COLO829 (cell line): ENCODE measurements at regions not wholly inside any gene's neighbourhood (a gene's known extent, or its start where the extent isn't known, plus 50 kb on each side); places are given as distances from the start of the nearest gene placed in this dataset.
"Not testable (repeated sequence)": the region's sequence is repeated elsewhere in the genome, so short reads cannot be mapped to it uniquely, and the experiment has no call there.

Source experiments
- DNase-seq: peaks from one replicate; pipeline ENCODE4 v3.0.0; 2012; ENCODE audit warnings: low spot score

DNA sequence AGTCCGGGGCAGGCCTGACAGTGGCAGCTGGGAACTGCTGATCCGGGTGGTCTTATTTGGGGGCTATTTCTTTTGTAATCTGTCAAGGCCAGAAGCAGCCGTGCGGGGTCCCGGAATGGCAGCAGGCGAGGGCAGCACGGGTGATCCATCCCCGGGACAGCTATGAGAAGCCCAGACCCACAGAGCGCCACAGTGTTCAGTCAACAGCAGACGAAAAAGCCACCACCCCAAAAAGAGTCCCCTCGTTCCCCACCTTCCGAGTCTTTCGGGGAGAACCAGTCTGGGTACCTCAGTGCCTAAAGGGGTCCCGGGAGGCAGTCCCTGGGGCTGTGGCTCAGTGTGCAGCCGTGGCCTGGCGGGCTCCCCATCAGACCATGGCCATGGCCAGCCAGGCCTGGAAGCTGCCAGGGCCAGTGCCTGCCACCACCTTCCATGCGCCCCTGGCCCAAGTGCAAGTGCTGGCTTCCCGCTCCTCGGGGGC lies 125.1 kb upstream of the KCTD7 start:
- no peak for DNase-seq

DNA sequence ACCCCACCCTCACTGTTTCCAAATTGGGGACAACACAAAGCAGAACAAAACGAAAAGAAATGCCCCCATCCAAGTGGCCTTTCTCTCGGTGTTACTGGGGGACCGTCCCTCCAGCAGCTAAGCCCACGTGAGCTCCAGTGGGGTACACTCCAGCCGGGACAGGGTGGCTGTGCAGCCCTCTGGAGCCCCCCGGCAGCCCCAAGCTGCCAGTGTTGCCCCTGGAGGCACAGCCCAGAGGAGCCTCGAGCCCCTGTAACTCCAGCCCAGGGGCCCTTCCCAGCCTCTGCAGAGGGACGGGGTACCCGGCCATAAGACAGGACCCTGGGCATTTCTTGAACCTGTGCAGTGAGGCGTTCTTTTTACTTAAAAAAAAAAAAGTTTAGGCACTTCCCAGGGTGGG lies 124.5 kb upstream of the KCTD7 start:
- DNase-seq = no peak

GRCh38 chr7:66505009-66505408 lies 123.7 kb upstream of the KCTD7 start:
- no peak for DNase-seq

- DNase-seq = no peak
Observed at GRCh38 chr7:66505531-66506451, 122.9 kb upstream of the KCTD7 start.

GRCh38 chr7:66506703-66507102 lies 122.0 kb upstream of the KCTD7 start:
- not testable (repeated sequence) for DNase-seq

DNA sequence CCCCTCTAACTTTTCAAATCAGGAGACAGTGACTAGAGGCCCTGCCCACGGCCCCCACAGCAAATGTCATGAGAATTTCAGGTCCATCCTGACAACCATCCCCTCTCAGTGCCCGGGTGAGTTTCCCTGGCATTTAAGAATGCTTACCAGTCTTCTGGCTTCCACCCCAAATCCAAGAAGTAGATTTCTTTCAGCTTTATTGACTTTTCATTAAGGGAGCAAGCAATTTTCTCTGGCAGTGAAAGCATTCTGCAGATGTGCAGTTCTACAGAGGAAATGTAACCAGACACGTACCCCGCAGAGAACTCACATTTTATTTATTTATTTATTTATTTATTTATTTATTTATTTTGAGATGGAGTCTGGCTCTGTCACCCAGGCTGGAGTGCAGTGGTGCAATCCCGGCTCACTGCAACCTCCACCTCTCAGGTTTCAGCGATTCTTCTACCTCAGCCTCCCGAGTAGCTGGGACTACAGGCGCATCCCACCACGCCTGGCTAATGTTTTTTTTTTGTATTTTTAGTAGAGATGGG lies 120.9 kb upstream of the KCTD7 start:
- DNase-seq = no peak

GRCh38 chr7:66508431-66508830 lies 120.2 kb upstream of the KCTD7 start:
- no peak for DNase-seq

GRCh38 chr7:66514050-66514449 lies 114.6 kb upstream of the KCTD7 start:
- no peak for DNase-seq

DNA sequence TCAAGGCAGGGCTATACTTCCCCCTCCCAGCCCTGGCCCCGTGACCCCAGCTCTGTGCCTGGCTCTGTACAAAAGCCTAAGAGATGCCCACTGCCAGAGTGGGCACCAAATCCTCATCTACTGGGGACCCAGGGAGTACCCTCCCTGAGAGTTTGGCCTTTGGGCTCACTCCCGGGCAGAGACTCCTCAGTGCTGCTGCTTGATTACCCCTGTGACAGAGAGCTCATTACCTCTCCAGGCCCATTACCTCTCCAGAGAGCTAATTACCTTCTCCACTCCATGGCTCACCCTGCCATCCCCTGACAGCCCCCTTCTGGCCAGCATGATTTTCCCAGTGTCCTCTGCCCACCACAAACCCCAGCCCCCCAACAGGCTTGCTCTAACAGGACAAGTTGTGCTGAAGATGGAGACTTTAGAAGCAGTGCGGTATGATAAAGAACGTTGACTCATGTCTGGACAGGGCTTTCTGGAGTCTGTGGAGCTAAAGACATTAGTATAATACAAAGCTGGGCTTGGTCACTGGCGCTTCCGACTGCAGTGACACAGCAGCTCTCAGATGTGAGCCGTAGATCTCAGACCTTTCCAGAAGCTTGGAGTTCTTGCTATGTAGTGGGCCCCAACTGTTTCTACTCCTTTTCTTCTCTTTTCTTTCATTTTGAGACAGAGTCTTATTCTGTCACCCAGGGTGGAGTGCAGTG lies 111.3 kb upstream of the KCTD7 start:
- DNase-seq = no peak

DNA sequence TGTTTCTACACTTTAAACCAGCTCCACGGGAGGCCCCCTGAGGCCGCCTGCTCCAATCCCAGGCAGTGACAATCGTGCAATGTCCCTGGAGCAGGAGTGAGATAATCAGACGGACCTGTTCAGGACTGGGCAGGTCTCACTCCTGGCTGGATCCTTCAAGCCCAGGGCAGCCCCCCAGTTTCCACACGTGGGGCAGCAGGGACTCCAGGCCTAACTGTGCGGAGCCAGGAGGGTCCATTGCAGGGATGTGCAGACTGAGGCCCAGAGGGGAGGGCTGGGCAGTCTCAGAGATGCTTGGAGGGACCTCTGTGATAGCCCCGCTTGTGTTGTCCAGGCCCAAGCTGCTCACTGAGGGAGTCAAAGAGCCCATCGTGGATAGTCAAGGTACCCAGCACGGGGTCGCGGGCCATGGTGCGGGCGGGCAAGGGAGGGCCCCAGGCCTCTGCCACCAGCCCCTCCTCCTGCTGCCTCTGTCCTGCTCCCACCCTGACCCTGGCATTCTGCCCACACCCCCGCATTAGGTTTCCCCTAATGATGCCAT lies 110.5 kb upstream of the KCTD7 start:
- no peak for DNase-seq

- no peak for DNase-seq
Observed at GRCh38 chr7:66521675-66522074, 107.0 kb upstream of the KCTD7 start.

- DNase-seq = no peak
Observed at GRCh38 chr7:66522518-66522917, 106.2 kb upstream of the KCTD7 start.

- DNase-seq = no peak
Observed at GRCh38 chr7:66523409-66523808, 105.3 kb upstream of the KCTD7 start.

GRCh38 chr7:66524738-66525137 lies 103.9 kb upstream of the KCTD7 start:
- DNase-seq = no peak

- DNase-seq = not testable (repeated sequence)
Observed at GRCh38 chr7:66526782-66527181, 101.9 kb upstream of the KCTD7 start.

DNA sequence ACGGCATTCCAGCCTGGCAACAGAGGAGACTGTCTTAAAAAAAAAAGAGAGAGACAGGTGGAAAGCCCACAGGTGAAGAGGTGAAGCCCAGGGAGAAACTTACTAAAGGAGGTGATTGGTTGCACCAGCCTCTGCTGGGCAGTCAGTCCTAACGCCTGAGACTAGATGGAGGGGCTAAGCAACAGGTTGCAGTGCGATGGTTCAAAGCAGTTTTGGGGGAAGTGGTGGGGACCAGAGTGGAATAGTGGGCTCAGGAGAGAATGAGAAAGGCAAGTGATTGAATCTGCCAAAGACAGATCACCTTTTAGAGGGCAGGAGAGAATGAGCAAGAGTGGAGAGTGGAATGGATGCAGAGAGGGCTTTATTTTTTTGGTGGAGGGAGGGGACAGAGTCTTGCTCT lies 100.0 kb upstream of the KCTD7 start:
- no peak for DNase-seq

DNA sequence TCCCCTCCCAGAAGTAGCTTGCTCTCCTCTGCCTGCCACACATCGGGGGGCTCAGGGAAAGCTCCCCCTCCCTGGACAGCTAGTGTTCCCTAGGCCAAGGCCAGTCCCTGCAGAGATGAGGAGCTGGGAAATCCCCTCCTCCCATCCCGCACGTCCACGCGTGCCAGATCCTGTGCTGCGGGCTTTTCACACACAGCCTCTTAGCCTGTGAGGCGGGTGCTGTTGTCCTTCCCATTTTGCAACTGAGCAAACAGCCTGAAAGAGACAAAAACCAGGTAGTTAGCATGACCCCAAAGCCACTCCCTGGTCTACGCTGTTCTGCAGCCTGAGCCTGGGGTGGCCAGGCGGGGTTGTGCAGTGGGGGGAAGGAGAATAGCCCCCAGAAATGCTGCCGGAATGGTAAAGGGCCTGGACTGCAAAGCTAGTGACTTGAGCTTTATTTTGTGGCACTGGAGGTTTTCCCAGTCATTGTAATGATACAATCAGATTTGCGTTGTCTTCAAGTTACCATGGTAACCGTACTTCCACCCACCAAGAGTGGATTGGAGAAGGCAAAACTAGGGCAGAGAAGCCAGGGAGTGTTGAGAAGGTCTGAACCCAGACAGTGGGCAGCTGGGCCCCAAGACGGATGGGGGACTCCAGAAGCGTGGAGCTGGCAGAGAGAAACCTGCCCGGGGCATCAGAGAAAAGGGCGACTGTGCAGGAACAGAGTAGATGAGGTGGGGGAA lies 98.6 kb upstream of the KCTD7 start:
- DNase-seq = no peak

GRCh38 chr7:66535414-66536329 lies 93.0 kb upstream of the KCTD7 start:
- no peak for DNase-seq

DNA sequence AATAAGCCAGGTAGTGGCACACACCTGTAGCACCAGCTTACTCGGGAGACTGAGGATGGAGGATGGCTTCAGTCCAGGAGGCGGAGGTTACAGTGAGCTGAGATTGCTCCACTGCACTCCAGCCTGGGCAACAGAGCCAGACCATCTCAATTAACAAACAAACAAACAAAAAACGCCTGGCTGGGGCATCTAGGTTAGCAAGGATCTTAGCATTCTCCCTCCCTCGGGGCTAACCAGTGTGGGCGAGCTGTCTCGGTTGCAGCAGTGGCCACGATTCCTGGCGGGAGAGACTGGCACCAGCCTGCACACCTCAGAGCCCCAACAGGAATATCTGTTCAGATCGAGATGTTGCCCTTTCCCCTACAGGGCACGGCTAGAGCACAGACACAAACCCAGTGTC lies 91.3 kb upstream of the KCTD7 start:
- no peak for DNase-seq

DNA sequence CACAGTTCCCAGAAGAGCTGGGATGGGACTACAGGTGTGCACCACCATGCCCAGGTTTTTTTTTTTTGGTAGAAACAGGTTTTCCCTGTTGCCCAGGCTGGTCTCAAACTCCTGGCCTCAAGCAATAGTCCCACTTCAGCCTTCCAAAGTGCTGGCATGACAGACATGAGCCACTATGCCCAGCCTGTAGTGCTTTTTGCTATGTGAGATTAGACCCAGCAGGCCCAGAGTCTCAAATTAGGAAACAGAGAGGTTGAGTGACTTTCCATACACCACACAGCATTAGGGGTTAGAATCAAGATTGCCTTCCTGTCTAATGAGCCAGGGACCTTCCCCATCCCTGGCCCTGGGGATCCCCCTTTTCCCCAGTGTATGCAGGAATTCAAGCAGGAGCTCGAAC lies 90.8 kb upstream of the KCTD7 start:
- no peak for DNase-seq

GRCh38 chr7:66539264-66539623 lies 89.4 kb upstream of the KCTD7 start:
- DNase-seq = no peak
